ENCODE measurements at regions not wholly inside any gene's neighbourhood (a gene's known extent, or its start where the extent isn't known, plus 50 kb on each side); places are given as distances from the start of the nearest gene placed in this dataset.

GRCh38 chr12:60926256-60926655 is 1330.4 kb downstream of the SLC16A7 start:
- no peak for DNase-seq

- DNase-seq: no peak
These were observed 1330.1 kb upstream of the USP15 start for GRCh38 chr12:60930151-60930550.

GRCh38 chr12:60935981-60936761 is 1324.0 kb upstream of the USP15 start:
- no peak for DNase-seq

- DNase-seq: no peak
These were observed 1312.7 kb upstream of the USP15 start for GRCh38 chr12:60947533-60947932.

GRCh38 chr12:60967128-60967527 is 1293.1 kb upstream of the USP15 start:
- DNase-seq: no peak

GRCh38 chr12:60977966-60978365 is 1282.2 kb upstream of the USP15 start:
- DNase-seq: no peak

- no peak for DNase-seq
These were observed 1279.6 kb upstream of the USP15 start for GRCh38 chr12:60980558-60980957.

- no peak for DNase-seq
These were observed 1278.7 kb upstream of the USP15 start for GRCh38 chr12:60981473-60981872.

GRCh38 chr12:60992087-60992486 is 1268.1 kb upstream of the USP15 start:
- no peak for DNase-seq

- no peak for DNase-seq
These were observed 1264.9 kb upstream of the USP15 start for GRCh38 chr12:60995256-60995825.

- DNase-seq: no peak
These were observed 1262.3 kb upstream of the USP15 start for GRCh38 chr12:60997869-60998378.

- DNase-seq: no peak
These were observed 1251.0 kb upstream of the USP15 start for GRCh38 chr12:61009192-61009591.

- no peak for DNase-seq
These were observed 1248.3 kb upstream of the USP15 start for GRCh38 chr12:61011767-61012423.

GRCh38 chr12:61018571-61018970 is 1241.6 kb upstream of the USP15 start:
- DNase-seq: peak in 2 of 4 experiments; percentile 4 to 14

- DNase-seq: no peak
These were observed 1237.0 kb upstream of the USP15 start for GRCh38 chr12:61023231-61023630.

GRCh38 chr12:61029516-61029915 is 1230.7 kb upstream of the USP15 start:
- DNase-seq: no peak

- DNase-seq: no peak
These were observed 1222.4 kb upstream of the USP15 start for GRCh38 chr12:61037792-61038191.

GRCh38 chr12:61043838-61044237 is 1216.4 kb upstream of the USP15 start:
- DNase-seq: no peak

GRCh38 chr12:61044766-61045165 is 1215.4 kb upstream of the USP15 start:
- DNase-seq: no peak

- no peak for DNase-seq
These were observed 1189.4 kb upstream of the USP15 start for GRCh38 chr12:61070640-61071414.

GRCh38 chr12:61072717-61073116 is 1187.5 kb upstream of the USP15 start:
- DNase-seq: no peak

GRCh38 chr12:61095111-61095510 is 1165.1 kb upstream of the USP15 start:
- no peak for DNase-seq

- no peak for DNase-seq
These were observed 1162.1 kb upstream of the USP15 start for GRCh38 chr12:61098031-61098580.
